Stimulated activated CD4-positive, alpha-beta T cell treated with anti-CD3 and anti-CD28 coated beads, Interleukin-1b, Interleukin-23, amount 100 ng/mL, for 1 hour (primary cell): ENCODE measurements at regions not wholly inside any gene's neighbourhood (a gene's known extent, or its start where the extent isn't known, plus 50 kb on each side); places are given as distances from the start of the nearest gene placed in this dataset.

ENCODE experiments used
- DNase-seq, 2 donors: peaks; one replicate each; pipeline ENCODE4 v3.0.0-alpha.2; 2020; ENCODE audit warnings: low read depth in 2 of 2

- DNase-seq, result no peak
Observed at GRCh38 chr14:49527221-49527620, 59.0 kb downstream of the RPS29 start.

- DNase-seq, result no peak
Observed at GRCh38 chr14:49526101-49526500, 60.1 kb downstream of the RPS29 start.

GRCh38 chr14:49516286-49516685 is 69.9 kb downstream of the RPS29 start:
- no peak for DNase-seq

GRCh38 chr14:49512571-49512970 is 73.6 kb downstream of the RPS29 start:
- DNase-seq, result no peak

GRCh38 chr14:49512147-49512551 is 74.0 kb downstream of the RPS29 start:
- no peak for DNase-seq

GRCh38 chr14:49508124-49508523 is 78.1 kb downstream of the RPS29 start:
- DNase-seq, result no peak

GRCh38 chr14:49506650-49507049 is 79.5 kb downstream of the RPS29 start:
- no peak for DNase-seq

- DNase-seq, result no peak
Observed at GRCh38 chr14:49505041-49505766, 81.0 kb downstream of the RPS29 start.

GRCh38 chr14:49497725-49498348 is 88.3 kb downstream of the RPS29 start:
- no peak for DNase-seq

GRCh38 chr14:49497267-49497666 is 88.9 kb downstream of the RPS29 start:
- DNase-seq, result no peak

- no peak for DNase-seq
Observed at GRCh38 chr14:49494836-49495235, 91.3 kb downstream of the RPS29 start.

- DNase-seq, result no peak
Observed at GRCh38 chr14:49493557-49493956, 92.6 kb downstream of the RPS29 start.

GRCh38 chr14:49492151-49492550 is 94.0 kb downstream of the RPS29 start:
- DNase-seq, result no peak

GRCh38 chr14:49489341-49489740 is 96.8 kb downstream of the RPS29 start:
- DNase-seq, result no peak

GRCh38 chr14:49487238-49487637 is 98.9 kb downstream of the RPS29 start:
- no peak for DNase-seq

- no peak for DNase-seq
Observed at GRCh38 chr14:49485290-49485689, 100.9 kb downstream of the RPS29 start.

- DNase-seq, result no peak
Observed at GRCh38 chr14:49484180-49484579, 102.0 kb downstream of the RPS29 start.

- DNase-seq, result no peak
Observed at GRCh38 chr14:49483268-49483667, 102.9 kb downstream of the RPS29 start.

- DNase-seq, result no peak
Observed at GRCh38 chr14:49480979-49481498, 105.1 kb downstream of the RPS29 start.

GRCh38 chr14:49480053-49480760 is 106.0 kb downstream of the RPS29 start:
- no peak for DNase-seq

- no peak for DNase-seq
Observed at GRCh38 chr14:49479432-49479831, 106.7 kb downstream of the RPS29 start.

- DNase-seq, result no peak
Observed at GRCh38 chr14:49478784-49479183, 107.4 kb downstream of the RPS29 start.

- no peak for DNase-seq
Observed at GRCh38 chr14:49467091-49467490, 119.1 kb downstream of the RPS29 start.
